ENCODE measurements at regions not wholly inside any gene's neighbourhood (a gene's known extent, or its start where the extent isn't known, plus 50 kb on each side); places are given as distances from the start of the nearest gene placed in this dataset.

DNA sequence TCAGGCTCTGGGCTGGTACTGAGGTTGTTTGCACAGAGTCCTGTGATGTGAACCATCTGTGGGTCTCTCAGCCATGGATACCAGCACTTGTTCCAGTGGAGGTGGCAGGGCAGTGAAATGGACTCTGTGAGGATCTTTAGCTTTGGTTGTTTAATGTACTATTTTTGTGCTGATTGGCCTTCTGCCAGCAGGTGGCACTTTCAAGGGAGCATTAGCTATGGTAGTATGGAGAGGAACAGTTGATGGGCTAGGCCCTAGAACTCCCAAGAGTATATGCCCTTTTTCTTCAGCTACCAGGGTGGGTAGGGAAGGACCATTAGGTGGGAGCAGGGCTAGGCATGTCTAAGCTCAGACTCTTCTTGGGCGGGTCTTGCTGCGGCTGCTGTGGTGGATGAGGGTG, 257.0 kb upstream of the GYPC start:
- TF ChIP-seq, protein P1, sequence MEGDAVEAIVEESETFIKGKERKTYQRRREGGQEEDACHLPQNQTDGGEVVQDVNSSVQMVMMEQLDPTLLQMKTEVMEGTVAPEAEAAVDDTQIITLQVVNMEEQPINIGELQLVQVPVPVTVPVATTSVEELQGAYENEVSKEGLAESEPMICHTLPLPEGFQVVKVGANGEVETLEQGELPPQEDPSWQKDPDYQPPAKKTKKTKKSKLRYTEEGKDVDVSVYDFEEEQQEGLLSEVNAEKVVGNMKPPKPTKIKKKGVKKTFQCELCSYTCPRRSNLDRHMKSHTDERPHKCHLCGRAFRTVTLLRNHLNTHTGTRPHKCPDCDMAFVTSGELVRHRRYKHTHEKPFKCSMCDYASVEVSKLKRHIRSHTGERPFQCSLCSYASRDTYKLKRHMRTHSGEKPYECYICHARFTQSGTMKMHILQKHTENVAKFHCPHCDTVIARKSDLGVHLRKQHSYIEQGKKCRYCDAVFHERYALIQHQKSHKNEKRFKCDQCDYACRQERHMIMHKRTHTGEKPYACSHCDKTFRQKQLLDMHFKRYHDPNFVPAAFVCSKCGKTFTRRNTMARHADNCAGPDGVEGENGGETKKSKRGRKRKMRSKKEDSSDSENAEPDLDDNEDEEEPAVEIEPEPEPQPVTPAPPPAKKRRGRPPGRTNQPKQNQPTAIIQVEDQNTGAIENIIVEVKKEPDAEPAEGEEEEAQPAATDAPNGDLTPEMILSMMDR (IDR thresholded peaks at IDR 0.05), result no peak
- WGBS, 2 donors, result 97 to 100% methylated on average over 2 of the region's 2 CpGs
- Histone ChIP-seq H3K36me3 (no peaks in the 10 kb centered on the region), H3K27me3 (no peaks in the 10 kb centered on the region), H3K4me3 (no peak overlapping the region), H3K27ac (no peak overlapping the region), H3K4me1 (no peaks in the 10 kb centered on the region), H3K9me3 (peaks cover 0 to 8% (median 0%) of the 10 kb centered on the region in 11 donors)
- intact Hi-C loops (cut with DNase I), result no loop called here
- no peak for ATAC-seq
- DNase-seq, result no peak

DNA sequence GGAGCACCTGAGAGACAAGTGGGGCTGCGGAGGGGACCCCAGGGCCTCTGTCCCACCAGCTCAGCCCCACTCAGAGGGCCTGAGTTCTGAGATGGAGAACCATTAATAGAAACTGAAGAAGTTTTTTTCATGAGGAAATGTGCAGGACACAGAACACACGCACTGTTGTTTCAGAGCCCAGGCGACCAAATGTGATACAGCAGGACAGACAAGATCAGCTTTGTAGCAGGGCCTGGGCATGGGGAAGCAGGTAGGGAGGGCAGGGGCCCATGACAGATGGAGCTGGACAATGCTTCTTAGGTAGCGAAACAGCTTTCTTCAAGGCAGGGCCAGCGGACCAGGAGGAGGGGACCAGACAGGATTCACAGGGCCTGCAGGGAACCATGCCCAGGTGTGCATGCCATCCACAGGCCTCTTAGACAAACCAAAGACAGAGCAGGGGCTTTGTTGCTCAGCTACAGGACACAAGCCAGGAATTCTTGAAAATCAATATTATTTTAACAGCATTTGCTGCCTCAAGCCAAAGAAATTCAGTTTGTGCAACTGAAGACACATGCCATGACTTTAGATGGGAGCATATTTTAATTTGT, 252.8 kb upstream of the GYPC start:
- Histone ChIP-seq H3K27me3 (no peaks in the 10 kb centered on the region), H3K27ac (no peak overlapping the region), H3K4me3 (no peak overlapping the region), H3K36me3 (no peaks in the 10 kb centered on the region), H3K9me3 (no peaks in the 10 kb centered on the region), H3K4me1 (no peaks in the 10 kb centered on the region)
- intact Hi-C loops (cut with DNase I), result no loop called here
- DNase-seq, result no peak
- 89 to 96% methylated on average over 5 of the region's 5 CpGs for WGBS, 2 donors
- TF ChIP-seq, protein P1 (IDR thresholded peaks at IDR 0.05), result no peak
- ATAC-seq, result no peak

DNA sequence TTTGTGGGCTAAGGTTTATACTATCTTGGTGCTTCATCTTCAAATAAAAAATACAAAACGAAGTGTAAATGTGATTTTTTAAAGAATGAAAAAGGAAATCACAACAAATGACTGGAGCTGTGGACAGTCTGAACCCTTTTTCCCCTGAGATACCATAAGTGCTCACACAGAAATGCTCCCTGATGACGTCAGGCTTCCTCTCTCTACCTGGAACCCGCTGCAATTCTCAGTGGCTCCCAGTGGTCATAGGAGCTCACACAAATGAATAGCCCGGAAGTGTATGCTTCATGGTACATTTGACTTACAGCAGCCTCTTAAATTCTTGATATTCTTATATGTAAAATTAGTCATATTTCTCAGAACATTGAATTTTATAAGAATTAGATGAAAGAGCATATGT, 249.7 kb upstream of the GYPC start:
- Histone ChIP-seq H3K36me3 (no peaks in the 10 kb centered on the region), H3K4me1 (no peaks in the 10 kb centered on the region), H3K27ac (no peak overlapping the region), H3K9me3 (no peaks in the 10 kb centered on the region), H3K4me3 (no peak overlapping the region), H3K27me3 (no peaks in the 10 kb centered on the region)
- intact Hi-C loops (cut with DNase I), result no loop called here
- 74 to 78% methylated on average over 4 of the region's 4 CpGs for WGBS, 2 donors
- TF ChIP-seq, protein P1 (IDR thresholded peaks at IDR 0.05), result no peak
- ATAC-seq, result no peak
- DNase-seq, result no peak

- ATAC-seq (no peak), DNase-seq (no peak)
- TF ChIP-seq, protein P1 (IDR thresholded peaks at IDR 0.05), result no peak
- Histone ChIP-seq H3K9me3 (no peaks in the 10 kb centered on the region), H3K4me1 (no peaks in the 10 kb centered on the region), H3K36me3 (no peaks in the 10 kb centered on the region), H3K27ac (no peak overlapping the region), H3K27me3 (no peaks in the 10 kb centered on the region), H3K4me3 (no peak overlapping the region)
- intact Hi-C loops (cut with DNase I), result no loop called here
Observed at GRCh38 chr2:126408671-126409070, 247.3 kb upstream of the GYPC start.
